COLO668 (cell line): ENCODE measurements at regions not wholly inside any gene's neighbourhood (a gene's known extent, or its start where the extent isn't known, plus 50 kb on each side); places are given as distances from the start of the nearest gene placed in this dataset.
A peak's percentile ranks its signal among the peaks of the same experiment; 100 is the strongest.

Experiments used
- DNase-seq: peaks from one replicate; lab custom pipeline; 2025; ENCODE audit not compliant: unreplicated experiment; lab: John Stamatoyannopoulos, UW

GRCh38 chrX:40197071-40197470 is 99.3 kb upstream of the BCOR start:
- DNase-seq, result no peak

- no peak for DNase-seq
These were observed 97.6 kb upstream of the BCOR start for GRCh38 chrX:40195368-40195767.

- DNase-seq, result no peak
These were observed 94.4 kb upstream of the BCOR start for GRCh38 chrX:40192196-40192595.

- no peak for DNase-seq
These were observed 91.9 kb upstream of the BCOR start for GRCh38 chrX:40189637-40190036.

GRCh38 chrX:40188573-40189417 is 91.0 kb upstream of the BCOR start:
- no peak for DNase-seq

GRCh38 chrX:40184968-40185367 is 87.2 kb upstream of the BCOR start:
- DNase-seq, result no peak

GRCh38 chrX:40182615-40183014 is 84.9 kb upstream of the BCOR start:
- DNase-seq, result no peak

- no peak for DNase-seq
These were observed 84.3 kb upstream of the BCOR start for GRCh38 chrX:40182095-40182494.

- DNase-seq, result no peak
These were observed 81.5 kb upstream of the BCOR start for GRCh38 chrX:40179283-40179682.

GRCh38 chrX:40177942-40178715 is 80.4 kb upstream of the BCOR start:
- DNase-seq, result no peak

GRCh38 chrX:40177489-40177888 is 79.7 kb upstream of the BCOR start:
- no peak for DNase-seq

- no peak for DNase-seq
These were observed 79.3 kb upstream of the BCOR start for GRCh38 chrX:40177117-40177430.

GRCh38 chrX:40176351-40177116 is 78.8 kb upstream of the BCOR start:
- DNase-seq, result peak; percentile 86

- DNase-seq, result peak; percentile 83
These were observed 78.0 kb upstream of the BCOR start for GRCh38 chrX:40175511-40176350.

- DNase-seq, result peak; percentile 81
These were observed 77.2 kb upstream of the BCOR start for GRCh38 chrX:40174854-40175510.

- DNase-seq, result peak; percentile 63
These were observed 76.5 kb upstream of the BCOR start for GRCh38 chrX:40174001-40174853.

- DNase-seq, result no peak
These were observed 75.6 kb upstream of the BCOR start for GRCh38 chrX:40173143-40174000.

- peak; percentile 78 for DNase-seq
These were observed 74.8 kb upstream of the BCOR start for GRCh38 chrX:40172401-40173142.
